ENCODE measurements at regions not wholly inside any gene's neighbourhood (a gene's known extent, or its start where the extent isn't known, plus 50 kb on each side); places are given as distances from the start of the nearest gene placed in this dataset.

DNA sequence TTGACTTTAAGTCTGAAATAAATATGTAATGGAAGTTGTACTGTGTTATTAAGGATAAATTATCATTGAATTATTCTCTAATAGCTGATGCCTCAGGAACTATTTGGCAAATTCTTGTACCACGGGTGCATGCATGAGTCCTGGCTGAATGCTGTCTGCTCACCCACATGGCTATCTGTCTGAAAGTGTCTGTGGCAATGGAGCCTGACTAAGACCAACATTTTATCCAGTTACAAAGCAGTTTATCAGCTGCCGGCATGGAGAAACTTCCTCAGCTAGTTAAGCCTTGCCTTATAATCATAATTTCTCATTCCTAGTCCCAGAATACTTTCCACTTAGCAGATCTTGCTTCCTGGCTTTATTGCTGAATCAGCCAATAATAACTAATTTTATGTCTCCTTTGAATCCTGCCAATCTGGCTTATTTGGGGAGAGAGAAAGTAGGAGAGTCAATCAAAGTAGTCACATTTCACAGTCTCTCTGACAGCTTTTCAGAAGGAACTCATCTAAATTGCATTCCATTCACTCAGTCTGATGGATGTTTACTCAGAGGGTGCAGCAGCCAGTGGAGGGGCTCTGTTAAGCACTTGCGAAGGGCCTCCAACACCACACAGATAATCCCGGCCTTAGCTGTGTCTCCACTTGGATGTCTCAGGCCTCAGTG, 280.6 kb upstream of the CLEC14A start:
- peak; percentile 1 for DNase-seq (ENCODE audit: low read depth)
- H3K4me3 ChIP-seq (ENCODE audit: low read depth, low read length), result no peak overlapping the region
- TF ChIP-seq, protein P1, sequence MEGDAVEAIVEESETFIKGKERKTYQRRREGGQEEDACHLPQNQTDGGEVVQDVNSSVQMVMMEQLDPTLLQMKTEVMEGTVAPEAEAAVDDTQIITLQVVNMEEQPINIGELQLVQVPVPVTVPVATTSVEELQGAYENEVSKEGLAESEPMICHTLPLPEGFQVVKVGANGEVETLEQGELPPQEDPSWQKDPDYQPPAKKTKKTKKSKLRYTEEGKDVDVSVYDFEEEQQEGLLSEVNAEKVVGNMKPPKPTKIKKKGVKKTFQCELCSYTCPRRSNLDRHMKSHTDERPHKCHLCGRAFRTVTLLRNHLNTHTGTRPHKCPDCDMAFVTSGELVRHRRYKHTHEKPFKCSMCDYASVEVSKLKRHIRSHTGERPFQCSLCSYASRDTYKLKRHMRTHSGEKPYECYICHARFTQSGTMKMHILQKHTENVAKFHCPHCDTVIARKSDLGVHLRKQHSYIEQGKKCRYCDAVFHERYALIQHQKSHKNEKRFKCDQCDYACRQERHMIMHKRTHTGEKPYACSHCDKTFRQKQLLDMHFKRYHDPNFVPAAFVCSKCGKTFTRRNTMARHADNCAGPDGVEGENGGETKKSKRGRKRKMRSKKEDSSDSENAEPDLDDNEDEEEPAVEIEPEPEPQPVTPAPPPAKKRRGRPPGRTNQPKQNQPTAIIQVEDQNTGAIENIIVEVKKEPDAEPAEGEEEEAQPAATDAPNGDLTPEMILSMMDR (IDR thresholded peaks at IDR 0.05; ENCODE audit: insufficient read depth, low read length), result no peak

DNA sequence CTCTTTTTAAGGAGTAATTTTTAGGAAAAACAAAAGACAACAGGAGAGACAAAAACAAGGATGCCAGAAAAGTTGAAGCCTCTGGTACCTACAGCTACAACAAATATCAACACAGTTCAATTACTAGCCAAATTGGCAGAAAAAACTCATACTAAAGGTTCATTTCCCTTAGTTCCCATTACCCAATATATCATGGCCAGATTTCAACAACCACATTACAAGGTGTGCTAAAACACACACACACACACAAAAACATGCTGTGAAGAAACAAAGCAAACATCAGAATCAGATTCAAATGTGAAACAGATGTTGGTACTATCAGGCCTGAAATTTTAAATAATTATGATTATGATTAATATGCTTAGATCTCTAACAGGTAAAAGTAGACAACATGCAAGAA, 272.7 kb upstream of the CLEC14A start:
- no peak overlapping the region for H3K4me3 ChIP-seq (ENCODE audit: low read depth, low read length)
- TF ChIP-seq, protein P1 (IDR thresholded peaks at IDR 0.05; ENCODE audit: insufficient read depth, low read length), result no peak
- no peak for DNase-seq (ENCODE audit: low read depth)

DNA sequence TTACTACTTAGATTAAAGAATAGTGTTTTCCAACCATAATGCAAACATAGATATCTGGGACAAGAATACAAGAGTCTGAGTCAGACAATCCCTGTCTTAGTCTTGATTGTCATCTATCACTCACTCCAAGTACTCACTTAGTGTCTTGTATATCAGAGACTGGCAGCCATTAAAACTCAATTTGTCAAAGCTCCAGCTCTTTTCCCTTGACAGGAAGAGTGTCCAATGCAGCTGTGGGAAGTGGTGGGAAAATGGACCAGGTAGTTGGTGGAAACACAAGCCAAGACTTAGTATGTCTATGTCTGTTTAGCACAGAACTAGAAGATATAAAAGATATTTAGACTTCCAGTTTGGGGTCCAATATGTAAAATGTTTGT, 271.6 kb upstream of the CLEC14A start:
- TF ChIP-seq, protein P1 (IDR thresholded peaks at IDR 0.05; ENCODE audit: insufficient read depth, low read length), result no peak
- H3K4me3 ChIP-seq (ENCODE audit: low read depth, low read length), result no peak overlapping the region
- no peak for DNase-seq (ENCODE audit: low read depth)

GRCh38 chr14:38526826-38527501, 271.1 kb upstream of the CLEC14A start:
- TF ChIP-seq, protein P1 (IDR thresholded peaks at IDR 0.05; ENCODE audit: insufficient read depth, low read length), result no peak
- H3K4me3 ChIP-seq (ENCODE audit: low read depth, low read length), result no peak overlapping the region
- no peak for DNase-seq (ENCODE audit: low read depth)

DNA sequence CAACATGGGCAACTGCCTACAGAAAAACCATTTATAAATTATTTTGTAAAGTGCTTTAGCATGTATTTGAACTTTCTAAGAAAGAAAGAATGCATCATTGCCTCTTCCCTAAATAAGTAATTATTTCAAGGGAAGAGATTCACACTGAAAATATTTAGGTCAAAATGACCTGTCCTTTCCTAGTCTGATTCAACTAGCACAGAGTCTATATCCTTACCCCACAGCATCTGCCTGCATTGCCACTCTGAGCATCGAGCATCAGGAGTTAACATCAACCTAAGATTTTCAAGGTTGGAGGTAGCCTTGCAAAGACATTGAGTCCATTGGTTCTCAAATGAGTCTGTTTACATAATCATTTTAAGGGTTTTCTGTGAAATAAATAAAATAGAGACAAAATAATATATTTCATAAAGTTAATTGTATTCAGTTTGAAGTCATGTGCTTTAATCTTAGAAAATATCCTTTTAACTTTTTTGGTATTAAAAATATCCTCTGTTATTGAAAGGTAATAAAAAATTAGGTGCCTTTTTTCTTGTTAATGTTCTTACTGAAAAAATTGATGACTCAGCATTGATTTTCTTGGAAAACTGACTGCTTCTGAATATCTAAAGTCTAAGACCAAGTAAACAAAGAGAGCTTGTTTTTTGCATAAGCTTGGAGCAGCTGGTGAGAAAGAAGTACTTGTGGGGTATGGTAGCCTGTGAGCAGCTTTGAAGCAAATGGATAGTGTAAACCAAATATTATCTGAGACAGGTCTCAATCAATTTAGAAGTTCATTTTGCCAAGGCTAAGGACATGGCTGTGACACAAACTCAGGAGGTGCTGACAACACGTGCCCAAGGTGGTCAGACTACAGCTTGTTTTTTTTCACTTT, 269.0 kb upstream of the CLEC14A start:
- DNase-seq (ENCODE audit: low read depth), result no peak
- TF ChIP-seq, protein P1 (IDR thresholded peaks at IDR 0.05; ENCODE audit: insufficient read depth, low read length), result no peak
- no peak overlapping the region for H3K4me3 ChIP-seq (ENCODE audit: low read depth, low read length)

DNA sequence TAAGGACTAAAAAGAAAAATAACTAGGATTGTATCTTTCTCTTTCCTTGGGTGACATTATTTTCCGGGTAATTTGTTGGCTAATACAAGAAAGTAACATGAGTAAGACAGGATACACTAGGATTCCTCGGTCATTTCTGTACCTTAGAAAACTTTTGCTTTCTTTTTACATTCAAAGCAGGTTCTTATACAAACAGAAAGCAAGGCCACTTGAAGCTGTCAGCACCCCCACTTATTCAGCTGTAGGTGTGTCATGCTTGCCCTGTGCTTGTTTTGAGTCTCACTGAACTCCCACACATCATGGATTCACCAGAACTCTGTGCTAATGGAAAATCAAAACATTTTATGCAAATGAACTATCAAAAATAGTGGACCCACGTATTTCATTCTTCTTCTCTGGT, 266.8 kb upstream of the CLEC14A start:
- no peak overlapping the region for H3K4me3 ChIP-seq (ENCODE audit: low read depth, low read length)
- TF ChIP-seq, protein P1 (IDR thresholded peaks at IDR 0.05; ENCODE audit: insufficient read depth, low read length), result no peak
- DNase-seq (ENCODE audit: low read depth), result no peak
